ENCODE measurements at regions not wholly inside any gene's neighbourhood (a gene's known extent, or its start where the extent isn't known, plus 50 kb on each side); places are given as distances from the start of the nearest gene placed in this dataset.

GRCh38 chr5:3352711-3353110 lies 242.9 kb upstream of the IRX1 start:
- H3K4me3 ChIP-seq (ENCODE audit: low read depth, poor library complexity, severe bottlenecking) = no peak overlapping the region
- DNase-seq (ENCODE audit: low spot score in 2 of 2) = peak in 1 of 2 donors; percentile 58
- no peak for TF ChIP-seq POLR2A (IDR thresholded peaks at IDR 0.05)
- no peak for TF ChIP-seq CTCF (IDR thresholded peaks at IDR 0.05)
- 87 to 90% methylated on average over 8 of the region's 8 CpGs for WGBS, 2 donors
- intact Hi-C loops (cut with DNase I; ENCODE audit: low total_unique reads) = no loop called here

DNA sequence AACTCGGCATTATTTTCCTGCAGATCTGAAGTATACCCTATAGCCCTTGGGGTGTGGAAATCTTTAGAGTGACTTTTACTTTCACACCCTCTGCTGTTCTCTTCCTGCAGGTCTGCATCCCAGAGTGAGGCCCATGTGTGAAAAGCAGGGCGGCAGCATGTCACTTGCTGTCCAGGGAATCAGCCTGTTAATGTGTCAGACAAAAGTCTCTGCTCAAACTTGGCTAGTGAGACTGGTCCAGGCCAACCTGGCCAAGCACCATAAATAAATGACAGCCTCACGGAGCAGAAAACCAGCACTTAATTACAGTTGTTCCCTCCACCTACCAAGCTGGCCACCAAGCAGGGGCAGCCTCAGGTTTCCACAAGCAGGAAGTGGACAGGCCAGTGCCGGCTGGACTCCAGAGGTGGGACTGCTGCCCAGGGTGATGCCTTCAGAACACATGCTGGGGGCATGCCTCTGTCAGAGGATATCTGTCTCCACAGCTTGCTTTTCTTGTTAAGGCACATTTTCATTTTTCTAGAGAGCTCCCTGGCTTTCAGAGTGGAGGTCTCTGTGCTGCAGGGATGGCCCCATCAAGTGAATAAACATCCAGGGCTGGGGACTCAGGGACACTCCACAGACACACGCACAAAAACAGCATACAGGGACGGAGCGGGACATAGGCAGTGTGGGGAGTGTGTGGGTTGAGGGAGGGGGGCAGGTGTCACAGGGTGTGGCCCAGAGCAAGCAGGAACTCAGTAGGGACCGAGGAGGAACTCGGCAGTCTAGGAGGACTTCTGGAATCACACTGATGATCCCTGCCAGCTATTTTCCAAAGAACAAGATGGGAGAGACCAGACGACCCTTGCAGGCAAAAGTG lies 243.8 kb upstream of the IRX1 start:
- no peak for TF ChIP-seq POLR2A (IDR thresholded peaks at IDR 0.05)
- TF ChIP-seq CTCF (IDR thresholded peaks at IDR 0.05) = no peak
- peak in 1 of 2 donors; percentile 66 for DNase-seq (ENCODE audit: low spot score in 2 of 2)
- WGBS, 2 donors = 71 to 78% methylated on average over 8 to 10 of the region's 10 CpGs

DNA sequence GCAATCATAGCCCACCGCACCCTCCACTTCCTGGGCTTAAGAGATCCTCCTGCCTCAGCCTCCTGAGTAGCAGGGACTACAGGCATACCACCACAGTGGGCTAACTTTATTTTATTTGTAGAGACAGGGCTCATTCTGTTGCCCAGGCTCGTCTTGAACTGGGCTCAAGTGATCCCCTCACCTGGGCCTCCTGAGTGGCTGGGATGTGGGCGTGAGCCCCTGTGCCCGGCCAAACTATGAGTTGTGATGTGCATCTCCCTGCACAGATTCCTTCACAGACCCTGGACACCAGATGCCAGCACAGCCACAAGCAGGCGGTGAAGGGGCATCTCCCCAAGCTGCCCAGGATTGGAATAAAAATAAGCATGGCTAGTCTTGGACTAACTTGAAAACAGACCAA lies 244.9 kb upstream of the IRX1 start:
- TF ChIP-seq POLR2A (IDR thresholded peaks at IDR 0.05) (no peak), CTCF (IDR thresholded peaks at IDR 0.05) (no peak)
- WGBS, 2 donors = 91 to 96% methylated on average over 5 of the region's 5 CpGs
- intact Hi-C loops (cut with DNase I; ENCODE audit: low total_unique reads) = no loop called here
- no peak overlapping the region for H3K4me3 ChIP-seq (ENCODE audit: low read depth, poor library complexity, severe bottlenecking)
- peak in 1 of 2 donors; percentile 78 for DNase-seq (ENCODE audit: low spot score in 2 of 2)

More for the DNA sequence above, 243.8 kb upstream of the IRX1 start:
- intact Hi-C loops (cut with DNase I; ENCODE audit: low total_unique reads) = no loop called here
- no peak overlapping the region for H3K4me3 ChIP-seq (ENCODE audit: low read depth, poor library complexity, severe bottlenecking)

DNA sequence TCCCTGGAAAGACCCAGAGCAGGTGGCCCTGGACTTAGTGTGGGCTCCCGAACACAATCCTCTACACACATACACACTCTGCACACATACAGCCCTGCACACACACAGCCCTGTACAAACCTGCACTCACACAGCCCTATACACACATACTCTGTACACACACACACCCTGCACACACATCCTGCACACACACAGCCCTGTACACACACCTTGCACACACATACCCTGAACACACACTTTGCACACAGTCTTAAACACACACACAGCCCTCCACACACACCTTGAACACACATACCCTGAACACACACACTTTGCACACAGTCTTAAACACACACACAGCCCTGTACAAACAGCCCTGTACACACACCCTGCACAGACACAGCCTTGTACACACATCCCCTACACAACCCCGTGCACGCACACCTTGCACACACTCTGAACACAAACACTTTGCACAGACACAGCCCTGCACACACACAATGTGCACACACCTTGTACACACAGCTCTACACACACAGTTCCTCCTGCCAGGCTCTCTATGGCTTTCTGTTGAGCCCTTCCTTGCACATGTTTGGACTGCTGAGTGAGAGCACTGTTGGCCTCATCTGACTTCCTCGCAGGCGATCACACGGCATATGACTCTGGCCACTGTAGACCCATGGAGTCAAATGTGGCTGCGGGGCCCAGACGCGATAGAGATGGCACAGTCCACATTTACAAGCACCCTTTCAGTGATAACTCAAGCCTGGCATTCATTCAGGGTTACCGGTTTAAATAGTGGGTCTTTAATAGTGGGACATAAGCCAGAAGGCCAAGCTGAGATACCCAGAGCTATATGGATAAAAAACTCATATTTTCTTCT lies 245.7 kb upstream of the IRX1 start:
- peak; percentile 4 to 62 for DNase-seq (ENCODE audit: low spot score in 2 of 2)
- WGBS, 2 donors = 90 to 93% methylated on average over 10 of the region's 10 CpGs
- intact Hi-C loops (cut with DNase I; ENCODE audit: low total_unique reads) = no loop called here
- TF ChIP-seq POLR2A (IDR thresholded peaks at IDR 0.05) (no peak), CTCF (IDR thresholded peaks at IDR 0.05) (no peak)
- no peak overlapping the region for H3K4me3 ChIP-seq (ENCODE audit: low read depth, poor library complexity, severe bottlenecking)

- TF ChIP-seq POLR2A (IDR thresholded peaks at IDR 0.05) (no peak), CTCF (IDR thresholded peaks at IDR 0.05) (no peak)
- intact Hi-C loops (cut with DNase I; ENCODE audit: low total_unique reads) = no loop called here
- no peak overlapping the region for H3K4me3 ChIP-seq (ENCODE audit: low read depth, poor library complexity, severe bottlenecking)
- WGBS, 2 donors = 89 to 93% methylated on average over 22 of the region's 22 CpGs
- peak; percentile 9 to 70 for DNase-seq (ENCODE audit: low spot score in 2 of 2)
Measured at GRCh38 chr5:3348576-3349535, 246.8 kb upstream of the IRX1 start.

All from lower leg skin (tissue), 4 donors.